ENCODE measurements at regions not wholly inside any gene's neighbourhood (a gene's known extent, or its start where the extent isn't known, plus 50 kb on each side); places are given as distances from the start of the nearest gene placed in this dataset.

GRCh38 chr7:69090936-69091335, 507.3 kb upstream of the AUTS2 start:
- TF ChIP-seq CTCF (IDR thresholded peaks at IDR 0.05; ENCODE audit: low read depth, low read length): no peak
- TF ChIP-seq EZH2phosphoT487 (IDR thresholded peaks at IDR 0.05; ENCODE audit: low read depth): no peak

Data from OCI-LY3 (cell line).